HG03558 (cell line): ENCODE measurements at regions not wholly inside any gene's neighbourhood (a gene's known extent, or its start where the extent isn't known, plus 50 kb on each side); places are given as distances from the start of the nearest gene placed in this dataset.

Source experiments
- ATAC-seq: cut with Tn5 transposase; IDR thresholded peaks from one replicate; pipeline ENCODE4 v1.9.1; 2021; ENCODE audit warnings: moderate number of reproducible peaks; ENCODE audit not compliant: unreplicated experiment; ENCODE audit errors: extremely low read depth

DNA sequence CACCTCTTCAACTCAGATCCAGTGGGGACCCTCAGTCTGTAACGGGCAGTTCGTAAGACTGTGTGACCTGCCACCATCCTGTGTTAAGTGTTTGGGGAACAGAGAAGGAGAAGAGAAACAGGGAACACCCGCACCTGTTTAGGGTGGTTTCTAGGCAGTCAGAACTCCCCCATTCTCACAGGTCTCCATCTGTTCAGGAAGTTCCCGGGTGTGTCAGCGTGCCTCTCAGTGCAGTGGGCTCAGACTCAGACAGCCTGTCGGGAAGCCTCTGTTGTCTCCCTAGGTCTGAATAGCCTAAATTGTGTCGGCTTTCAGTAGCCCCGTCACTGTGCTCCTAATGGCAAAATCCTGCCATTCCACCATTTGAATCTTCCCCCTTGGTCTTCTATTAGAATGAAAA is 256.6 kb downstream of the LOXHD1 start:
- no peak for ATAC-seq

DNA sequence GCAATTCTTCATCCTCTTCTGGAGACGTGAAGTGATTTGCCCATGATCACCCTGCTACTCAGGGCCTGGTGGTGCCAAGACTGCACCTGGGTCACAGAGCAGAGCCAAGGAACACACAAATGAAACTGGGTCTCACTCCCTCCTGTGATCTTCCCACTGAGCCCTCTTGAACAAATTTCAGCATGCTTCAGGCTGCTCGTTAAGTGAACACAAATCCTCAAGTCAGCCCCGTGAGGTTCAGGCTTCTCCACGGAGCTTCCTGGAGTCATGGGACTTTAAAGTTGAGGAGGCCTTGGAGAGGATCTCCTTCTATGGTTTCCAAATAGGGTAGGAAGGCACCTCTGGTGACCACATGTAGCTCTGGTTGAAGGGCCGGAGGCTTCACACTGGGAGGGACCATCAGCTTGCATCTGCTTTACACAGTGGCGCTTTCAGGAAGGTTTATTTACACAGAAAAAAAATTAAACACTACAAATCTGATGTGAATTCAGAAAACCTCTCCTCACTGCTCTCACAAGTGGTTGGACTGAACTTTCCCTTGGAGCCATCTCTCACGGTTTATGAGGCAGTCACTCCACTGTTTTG is 255.4 kb downstream of the LOXHD1 start:
- ATAC-seq: no peak

DNA sequence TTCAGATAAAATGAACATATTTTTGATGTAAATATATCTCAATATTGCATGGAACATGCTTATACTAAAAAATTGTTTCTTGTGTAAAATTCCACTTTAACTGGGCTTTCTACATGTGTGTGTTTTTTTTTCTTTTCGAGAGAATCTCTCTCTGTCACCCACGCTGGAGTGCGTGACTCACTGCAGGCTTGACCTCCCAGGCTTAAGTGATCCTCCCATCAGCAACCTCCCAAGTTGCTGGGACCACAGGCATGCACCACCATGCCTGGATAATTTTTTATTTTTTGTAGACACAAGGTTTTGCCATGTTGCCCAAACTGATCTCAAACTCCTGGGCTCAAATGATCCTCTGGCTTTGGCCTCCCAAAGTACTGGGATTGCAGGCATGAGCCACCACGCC is 254.6 kb downstream of the LOXHD1 start:
- no peak for ATAC-seq

DNA sequence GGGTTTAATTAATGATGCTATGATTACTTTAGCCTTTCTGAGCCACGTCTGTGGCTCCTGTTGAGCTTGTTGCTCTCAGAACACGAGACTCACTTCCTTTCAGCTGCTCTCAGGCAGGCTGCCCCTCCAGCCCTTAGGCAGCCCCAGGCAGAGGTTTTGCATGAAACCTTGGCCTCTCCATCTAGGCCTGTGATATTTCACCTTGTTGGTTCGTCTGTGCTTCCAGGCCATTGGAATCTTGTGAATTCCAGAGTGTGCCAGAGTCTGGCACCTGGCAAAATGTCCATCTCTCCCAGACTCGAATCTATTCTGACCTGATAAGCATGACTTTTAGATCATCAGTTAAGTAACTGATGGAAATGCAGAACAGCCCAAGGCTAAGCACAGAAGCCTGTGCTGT is 254.1 kb downstream of the LOXHD1 start:
- ATAC-seq: no peak

DNA sequence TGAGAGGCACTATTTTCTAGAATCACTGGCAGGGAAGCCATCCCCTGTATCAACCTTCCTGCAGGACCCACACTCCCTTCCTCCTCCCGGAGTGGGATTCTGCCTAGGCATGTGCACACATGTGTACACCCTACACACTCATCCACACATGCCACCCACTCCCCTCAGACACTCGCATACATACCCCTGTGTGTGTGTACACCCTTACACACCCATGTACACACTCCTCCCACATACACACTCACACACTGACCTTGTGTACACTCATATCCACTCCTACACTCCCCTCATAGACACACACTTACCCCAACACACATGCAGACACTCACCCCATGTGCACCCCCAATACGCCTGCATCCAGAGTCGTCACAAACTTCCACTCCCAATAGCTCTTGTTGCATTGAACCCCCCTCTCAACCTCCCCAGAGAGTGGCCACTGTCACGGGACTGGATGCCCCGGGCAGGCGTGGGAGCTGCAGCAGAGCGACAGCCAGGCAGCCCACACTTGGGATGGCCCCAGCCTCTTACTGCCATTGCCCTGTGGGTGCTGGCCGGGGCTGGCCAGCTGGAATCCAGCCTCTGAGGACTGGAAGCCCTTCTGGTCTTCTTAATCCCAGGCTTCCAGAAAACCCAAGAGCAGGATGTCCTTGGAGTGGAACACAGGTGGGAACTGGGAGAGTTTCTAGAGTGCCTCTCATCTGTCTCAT is 251.0 kb downstream of the LOXHD1 start:
- ATAC-seq: no peak

DNA sequence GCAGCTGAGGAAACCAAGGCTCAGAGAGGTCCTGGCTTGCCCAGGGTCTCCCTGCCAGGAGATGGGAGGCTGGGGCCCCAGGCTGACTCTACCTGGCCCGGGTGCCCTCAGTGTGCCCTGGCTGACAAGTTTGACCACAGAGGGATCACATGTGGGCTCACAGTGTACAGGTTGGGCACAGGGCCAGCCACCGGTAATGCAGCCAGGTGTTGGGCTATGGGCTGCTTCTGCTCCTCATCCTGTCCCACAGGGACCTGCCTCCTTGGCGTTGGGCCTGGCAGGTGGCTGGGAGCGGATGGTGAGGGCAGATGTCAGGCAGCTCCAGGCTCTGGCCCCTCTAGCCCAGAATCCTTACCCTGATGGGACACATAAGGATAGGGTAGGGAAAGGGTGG is 250.5 kb downstream of the LOXHD1 start:
- no peak for ATAC-seq

DNA sequence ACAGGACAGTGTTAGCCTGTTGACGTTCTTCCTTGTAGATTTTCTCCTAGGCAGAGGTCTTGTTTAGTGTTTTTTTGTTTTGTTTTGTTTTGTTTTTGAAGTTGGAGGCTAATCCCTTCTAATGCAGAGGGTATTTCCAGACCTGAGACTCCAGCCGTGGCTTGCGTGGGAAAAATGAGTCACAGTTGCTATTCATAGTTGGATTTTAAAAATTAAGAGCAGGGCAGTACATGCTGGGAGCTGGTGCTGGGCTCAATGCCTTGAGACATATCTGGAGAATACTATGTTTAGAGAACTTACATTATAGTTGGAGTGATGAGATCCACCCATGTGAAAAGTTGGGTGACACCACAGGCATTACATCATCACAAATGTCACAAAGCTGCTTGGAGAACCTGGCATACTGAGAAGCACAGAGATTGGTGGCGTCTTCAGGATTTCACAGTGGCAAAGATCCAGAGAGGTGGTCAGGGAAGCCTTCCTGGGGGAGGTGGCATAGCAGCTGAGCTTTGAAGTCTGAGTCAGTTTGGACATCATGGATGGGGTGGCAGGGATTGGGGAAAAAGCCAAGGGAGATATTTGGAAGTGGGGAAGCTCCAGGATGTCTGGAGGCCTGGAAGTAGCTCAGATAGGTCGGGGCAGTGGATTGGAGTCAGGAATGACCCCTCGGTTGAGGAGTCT is 249.4 kb downstream of the LOXHD1 start:
- ATAC-seq: no peak

DNA sequence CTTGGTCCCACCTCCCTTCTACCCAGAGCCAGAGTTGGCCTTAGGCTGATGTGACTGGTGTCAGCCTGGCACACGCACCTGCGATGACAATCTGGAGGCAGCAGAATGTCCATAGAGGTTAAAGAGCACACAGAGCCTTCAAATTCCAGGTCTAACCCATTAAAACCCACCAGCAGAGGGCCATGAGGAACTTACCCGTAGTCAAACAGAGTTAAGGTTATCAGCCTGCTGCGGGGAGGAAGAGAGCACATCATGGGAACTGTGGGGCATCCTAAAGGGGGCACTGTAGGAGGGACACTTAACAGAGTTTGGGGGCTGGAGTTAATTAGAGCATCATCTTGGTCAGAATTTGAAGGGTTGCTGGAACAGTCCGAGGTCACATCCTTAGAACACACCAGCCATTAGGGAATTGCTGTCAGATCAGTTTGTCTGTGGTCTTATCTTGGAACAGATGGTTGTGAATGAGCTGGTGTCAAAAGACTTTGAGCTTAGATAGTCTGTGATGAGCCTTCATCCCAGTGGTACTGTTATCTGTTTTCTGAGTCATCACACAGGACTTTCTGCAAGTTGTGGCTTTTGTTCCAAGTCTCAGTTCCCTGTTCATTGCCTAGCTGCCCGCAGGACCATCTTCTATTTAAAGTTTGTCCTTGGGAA is 248.6 kb downstream of the LOXHD1 start:
- ATAC-seq: no peak

DNA sequence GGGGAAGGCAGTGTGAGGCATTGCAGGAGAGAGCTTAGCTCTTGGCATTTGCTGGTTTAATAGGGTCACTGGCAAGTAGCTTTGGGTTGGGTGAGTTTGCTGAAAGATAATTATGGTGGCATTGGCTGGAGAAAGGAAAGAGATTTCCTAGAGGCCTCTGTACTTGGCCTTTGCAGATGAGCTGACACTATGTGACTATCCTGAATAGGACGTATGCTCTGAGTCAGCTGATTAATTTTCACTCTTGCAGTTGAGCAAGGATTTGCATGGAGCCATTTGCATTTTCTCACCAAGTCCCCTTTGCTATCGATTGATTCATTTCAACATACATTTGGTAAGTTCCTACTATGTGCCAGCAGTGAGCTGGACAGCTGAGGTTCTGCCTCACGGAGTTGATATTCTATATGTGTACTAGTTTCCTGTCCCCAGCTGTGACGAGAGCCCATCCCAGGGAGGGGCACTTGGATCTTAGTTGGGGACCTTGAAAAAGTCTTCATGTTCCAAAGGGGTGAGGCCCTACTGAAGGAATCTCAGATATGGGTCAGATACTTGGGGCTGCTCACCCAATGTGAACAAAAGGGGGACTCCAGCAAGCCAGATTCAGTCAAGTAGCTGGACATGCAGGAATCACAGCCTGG is 245.7 kb downstream of the LOXHD1 start:
- ATAC-seq: no peak

DNA sequence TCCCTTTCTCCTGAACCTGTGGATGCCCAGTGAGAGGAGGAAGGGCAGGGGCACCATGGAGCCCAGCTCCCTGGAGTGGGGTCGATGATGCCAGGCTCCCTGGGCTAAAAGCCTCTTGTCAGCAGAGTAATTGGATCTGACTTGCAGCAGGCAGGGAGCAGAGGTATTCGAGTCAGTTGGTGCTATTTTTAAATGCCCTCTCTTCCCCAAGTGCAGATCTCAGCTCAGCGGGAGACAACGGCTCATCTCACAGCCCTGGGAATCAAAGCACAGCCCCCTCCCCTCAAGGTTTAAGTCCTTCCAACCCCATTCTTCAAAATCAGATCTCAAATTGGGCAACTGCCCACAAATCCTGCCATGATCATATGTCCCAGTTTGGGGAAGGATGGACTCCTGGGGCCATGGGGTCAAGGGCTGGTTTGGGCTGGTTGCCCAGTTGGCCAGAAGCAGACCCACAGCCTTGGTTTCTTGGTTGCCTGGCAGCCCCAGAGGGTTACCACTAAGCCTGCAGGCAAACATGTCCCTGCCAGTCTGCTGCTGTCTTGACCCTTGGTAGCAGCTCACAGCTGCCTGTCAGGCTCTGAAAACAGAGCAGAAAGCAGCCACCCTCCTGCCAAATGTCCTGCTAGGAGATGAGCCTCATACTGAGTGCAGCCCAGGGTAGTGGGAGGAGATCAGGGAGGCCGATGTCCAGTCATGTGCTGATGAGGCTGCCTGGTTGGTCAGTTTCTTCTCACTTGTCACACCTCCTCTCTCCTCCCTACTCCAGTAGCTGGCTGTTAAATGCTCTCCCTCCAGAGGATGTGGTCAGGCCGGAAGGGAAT is 244.9 kb downstream of the LOXHD1 start:
- no peak for ATAC-seq

DNA sequence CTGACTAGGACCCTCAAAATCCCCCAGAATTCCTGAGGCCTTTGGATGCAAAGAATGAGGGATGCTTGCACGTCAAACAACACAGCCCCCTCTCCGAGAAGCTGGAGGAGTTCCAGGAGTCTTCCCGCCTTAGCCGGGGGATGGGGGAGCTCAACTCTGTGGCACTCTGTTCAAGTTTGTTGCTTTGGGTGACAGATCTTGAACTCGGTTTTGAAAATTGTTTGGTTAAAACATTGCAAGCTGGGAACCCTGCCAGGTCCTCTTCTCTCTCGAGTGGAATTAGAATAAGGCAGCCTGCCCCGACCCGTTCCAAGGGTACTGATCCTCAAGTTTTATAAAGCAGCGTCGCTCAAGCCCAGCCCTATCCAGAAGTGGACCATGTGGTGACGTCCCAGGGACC is 244.1 kb downstream of the LOXHD1 start:
- no peak for ATAC-seq

DNA sequence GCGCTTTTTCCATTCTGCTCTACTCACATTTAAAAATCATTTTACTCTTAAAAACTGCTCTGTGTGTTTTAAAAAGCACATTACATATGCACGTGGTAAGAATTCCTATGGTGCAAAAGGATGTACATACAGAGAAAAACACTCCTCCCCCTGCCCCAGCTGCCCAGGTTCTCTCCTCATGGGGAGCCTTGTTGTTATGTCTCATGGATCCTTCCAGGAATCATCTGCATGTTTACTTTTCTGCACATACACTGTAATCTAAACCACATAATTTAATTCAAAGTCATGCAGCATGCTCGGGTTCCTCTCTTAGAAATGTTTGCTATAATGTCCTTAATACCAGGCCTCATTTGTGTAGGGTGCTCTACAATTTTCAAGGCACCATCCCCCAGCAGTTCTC is 243.3 kb downstream of the LOXHD1 start:
- no peak for ATAC-seq

DNA sequence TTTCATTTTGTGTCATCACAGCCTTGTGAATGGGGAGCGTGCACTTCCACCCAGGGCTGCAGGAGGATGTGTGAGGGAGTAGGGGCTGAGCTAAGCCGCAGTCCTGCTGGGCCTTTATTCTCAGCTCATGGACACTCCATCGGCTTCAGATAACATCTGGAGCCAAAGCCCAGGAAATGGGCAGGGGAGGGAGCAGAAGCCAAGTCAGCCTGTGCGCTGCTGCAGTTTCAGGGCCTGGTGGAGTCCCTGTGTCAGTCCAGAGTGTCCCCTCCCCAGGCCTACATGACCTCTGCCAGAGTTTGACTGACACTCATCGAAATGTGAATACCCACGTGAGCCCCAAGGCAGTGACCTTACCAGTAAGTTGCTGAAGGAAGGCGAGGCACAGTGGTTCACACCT is 242.2 kb downstream of the LOXHD1 start:
- ATAC-seq: no peak

DNA sequence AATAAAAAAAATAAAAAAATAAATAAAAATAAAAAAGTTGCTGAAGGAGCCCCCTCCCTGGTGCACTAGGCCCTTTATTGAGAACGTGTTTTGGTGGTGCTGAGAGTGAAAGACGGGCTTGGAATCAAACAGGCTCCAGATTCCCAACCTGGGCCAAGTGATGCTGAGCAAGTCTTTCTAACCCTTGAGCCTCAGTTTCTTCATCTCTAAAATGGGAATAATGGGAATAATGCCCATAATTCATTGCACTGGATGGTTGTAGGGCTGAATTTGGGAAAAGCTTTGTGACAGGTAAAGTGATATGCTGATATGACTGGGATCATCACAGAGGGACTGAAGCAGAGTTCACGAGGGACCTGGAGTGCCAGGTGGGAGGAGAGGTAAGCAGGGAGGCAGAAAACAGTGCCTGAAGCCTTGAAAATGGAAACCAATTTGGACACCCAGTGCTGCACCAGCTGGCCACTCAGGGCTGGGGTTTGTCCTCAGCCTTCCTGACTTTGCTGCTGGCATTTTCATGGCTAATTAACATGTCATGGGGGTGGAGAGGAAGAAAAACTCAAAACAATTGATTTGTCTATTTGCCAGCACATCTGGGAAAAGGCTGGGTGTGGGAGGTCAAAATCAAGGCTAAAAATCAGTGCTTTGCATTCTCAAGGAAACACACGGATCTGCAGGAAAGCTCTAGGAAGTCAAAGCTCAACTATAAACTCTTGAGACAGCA is 241.3 kb downstream of the LOXHD1 start:
- ATAC-seq: no peak

DNA sequence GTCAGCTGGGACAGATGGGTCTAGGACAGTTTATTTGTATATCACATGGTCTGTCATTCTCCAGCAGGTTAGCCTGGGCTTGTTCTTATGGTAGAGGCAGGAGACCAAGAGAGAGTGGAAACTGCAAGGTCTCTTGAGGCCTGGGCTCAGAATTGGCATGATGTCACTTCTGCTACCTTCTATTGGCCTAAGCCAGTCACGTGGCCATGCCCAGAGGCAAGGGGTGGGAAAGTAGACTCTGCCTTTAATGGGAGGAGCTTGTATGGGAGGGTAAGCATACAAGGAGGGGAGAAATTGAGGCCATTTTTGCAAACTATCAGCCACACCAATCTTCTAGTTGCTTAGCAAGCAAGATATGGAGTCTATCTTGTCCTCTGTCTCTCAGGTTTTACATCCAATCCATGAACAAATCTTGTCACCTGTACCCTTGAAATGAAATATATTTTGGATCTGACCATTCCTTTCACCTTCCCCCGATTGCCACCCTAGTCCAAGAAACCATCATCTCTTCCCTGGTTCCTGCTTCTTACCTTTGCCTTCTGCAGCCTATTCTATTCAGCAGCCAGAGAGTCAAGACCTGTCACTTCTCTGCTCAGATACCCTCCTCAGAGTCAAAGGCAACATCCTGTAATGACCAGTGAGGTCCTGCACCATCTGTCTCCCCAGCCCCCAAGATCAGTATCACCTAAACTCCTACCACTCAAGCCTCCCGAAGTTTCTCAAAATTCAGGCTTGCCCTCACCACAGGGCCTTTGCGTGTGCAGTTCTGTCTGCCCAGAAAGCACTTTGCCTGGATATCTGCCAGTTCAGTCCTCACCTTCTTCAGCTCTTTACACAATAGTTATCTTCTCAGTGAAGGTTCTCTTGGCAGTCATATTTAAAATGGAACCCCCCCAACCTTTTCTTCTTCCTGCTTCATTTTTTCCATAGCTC is 240.0 kb downstream of the LOXHD1 start:
- ATAC-seq: no peak

DNA sequence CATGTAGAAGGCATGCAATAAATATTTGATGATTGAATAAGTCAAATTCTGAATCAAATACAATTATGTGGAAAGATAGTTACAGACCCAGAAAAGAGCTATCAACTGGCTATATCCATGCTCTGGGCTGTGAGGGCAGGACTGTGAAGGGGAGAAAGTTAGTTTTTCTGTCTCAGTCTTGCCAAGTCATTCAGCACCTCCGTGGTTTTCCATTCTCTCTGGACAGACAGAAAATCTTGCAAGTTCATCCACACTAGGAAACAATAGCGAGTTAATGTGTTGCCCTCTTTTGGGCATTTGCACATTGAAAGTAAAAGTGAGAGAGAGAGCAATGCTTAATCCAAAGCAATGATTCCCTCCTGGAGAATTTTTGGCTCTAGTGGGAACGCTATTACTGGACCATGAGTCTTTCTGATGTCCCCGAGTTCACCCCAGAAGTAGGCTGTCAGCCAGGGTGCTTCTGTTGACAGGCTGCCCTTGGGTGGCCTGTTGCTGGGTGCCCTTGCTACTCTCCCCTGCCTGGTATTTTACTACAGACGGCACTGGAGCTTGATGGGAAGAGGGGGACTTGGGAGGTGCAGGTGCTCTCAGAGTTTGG is 238.3 kb downstream of the LOXHD1 start:
- no peak for ATAC-seq

DNA sequence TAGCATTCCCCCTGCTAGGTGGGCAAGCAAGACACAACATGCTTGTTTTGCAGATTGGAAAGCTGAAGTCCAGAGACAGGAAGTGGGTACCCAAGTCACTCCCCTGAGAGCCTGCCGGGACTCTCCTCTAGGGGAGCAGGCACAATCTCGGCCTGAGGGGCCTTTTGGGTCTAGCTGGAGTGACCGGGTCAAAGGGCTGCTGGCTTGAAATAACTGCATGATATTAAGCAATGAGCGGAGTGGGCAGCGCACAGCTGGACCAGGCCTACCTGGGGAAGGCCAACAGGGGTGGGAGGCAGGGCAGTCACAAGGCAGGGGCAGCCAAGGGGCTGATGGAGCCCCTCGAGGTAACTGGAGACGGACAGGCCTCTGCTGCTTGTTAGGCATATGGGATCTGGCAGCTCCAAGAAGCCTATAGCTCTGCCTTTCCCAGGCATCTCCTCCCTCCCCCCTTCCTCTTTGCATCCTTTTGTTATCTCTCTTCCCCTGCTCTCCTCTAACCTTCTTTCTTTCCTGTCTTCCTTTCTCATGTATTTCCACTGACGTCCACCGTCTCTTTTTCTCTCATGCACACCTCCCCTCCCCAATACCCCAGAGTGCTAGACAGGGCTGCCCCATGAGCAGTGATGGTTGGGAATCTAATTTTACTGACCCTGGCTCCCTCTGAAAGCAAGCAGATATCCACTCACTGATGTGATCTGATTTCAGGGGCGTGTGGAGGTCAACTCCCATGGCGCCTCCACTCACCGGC is 237.5 kb downstream of the LOXHD1 start:
- no peak for ATAC-seq
